HCT116 (cell line): ENCODE measurements at regions not wholly inside any gene's neighbourhood (a gene's known extent, or its start where the extent isn't known, plus 50 kb on each side); places are given as distances from the start of the nearest gene placed in this dataset.

Source experiments
- CTCF ChIP-seq, 3 experiments: fragments of 200-600 bp in 1 of 3; sonication (generic) in 1 of 3; IDR thresholded peaks in 2 of 3; conservative IDR thresholded peaks in 1 of 3; 2 replicates each; pipeline ENCODE4 v1.5.1; 2012 to 2017; ENCODE audit warnings: low read depth in 2 of 3, low read length in 2 of 3, antibody characterized with exemption in 1 of 3, borderline replicate concordance in 1 of 3, control low read depth in 1 of 3, mild to moderate bottlenecking in 1 of 3, mixed read lengths in 1 of 3, mixed run types in 1 of 3, moderate library complexity in 1 of 3; ENCODE audit not compliant: insufficient read depth in 1 of 3
- JUND ChIP-seq: IDR thresholded peaks from 2 replicates; pipeline ENCODE4 v1.6.1; 2012
- POLR2A ChIP-seq: IDR thresholded peaks from 2 replicates; pipeline ENCODE4 v1.7.0; 2011; ENCODE audit warnings: borderline replicate concordance; ENCODE audit not compliant: insufficient read depth, insufficient read length; ENCODE audit errors: extremely low read depth
- RAD21 ChIP-seq: IDR thresholded peaks from 2 replicates; pipeline ENCODE4 v1.6.1; 2012; ENCODE audit warnings: low read depth, mild to moderate bottlenecking
- ZNF274 ChIP-seq: fragments of 200-500 bp; sonication (Bioruptor generic); IDR thresholded peaks from 2 replicates; pipeline ENCODE4 v1.6.1; 2014; ENCODE audit warnings: mild to moderate bottlenecking, low read depth, low read length, inconsistent platforms

GRCh38 chr2:173545364-173545763 is 190.7 kb downstream of the CDCA7 start:
- TF ChIP-seq CTCF (IDR thresholded peaks at IDR 0.05 in 2 of 3, conservative IDR thresholded peaks at IDR 0.05 in 1 of 3; ENCODE audit: borderline replicate concordance in 1 of 3, insufficient read depth in 1 of 3, low read depth in 2 of 3, low read length in 2 of 3): no peak
- no peak for TF ChIP-seq POLR2A
- no peak for TF ChIP-seq ZNF274
- TF ChIP-seq JUND: no peak
- TF ChIP-seq RAD21: no peak
